Caco-2 (cell line): ENCODE measurements at regions not wholly inside any gene's neighbourhood (a gene's known extent, or its start where the extent isn't known, plus 50 kb on each side); places are given as distances from the start of the nearest gene placed in this dataset.

Experiments used
- BruUV-seq: library from RNA; stranded (reverse); fragments of 400-500 nt; replicated peaks from 2 replicates; lab custom pipeline; 2021; lab: Mats Ljungman, UMichigan
- CTCF ChIA-PET: fragments of 300-600 bp; sonication (Branson Sonifier 250); formaldehyde crosslinking; loops from one replicate; lab custom pipeline; 2022; ENCODE audit warnings: antibody characterized with exemption; lab: Charles Lee
- POLR2A ChIA-PET: fragments of 300-600 bp; sonication (Branson Sonifier 250); formaldehyde crosslinking; loops from one replicate; lab custom pipeline; 2022; ENCODE audit warnings: antibody characterized with exemption; lab: Charles Lee
- DNase-seq, 2 experiments: peaks; one replicate each; pipeline versions ENCODE4 v3.0.0 to v3.0.0-alpha.2; 2020 to 2022
- H3K27me3 ChIP-seq: replicated peaks from 2 replicates; pipeline ENCODE4 v1.6.0; 2011; ENCODE audit warnings: low read length; ENCODE audit not compliant: control insufficient read depth, insufficient read depth
- H3K36me3 ChIP-seq: 2 replicates; pipeline ENCODE4 v1.5.1; 2011; ENCODE audit warnings: low read length; ENCODE audit not compliant: control insufficient read depth, insufficient read depth
- H3K4me1 ChIP-seq: fragments of 250-450 bp; sonication (Bioruptor Pico); 2 replicates; pipeline ENCODE4 v1.5.1; 2020; ENCODE audit warnings: mild to moderate bottlenecking
- H3K4me3 ChIP-seq: 2 replicates; pipeline ENCODE4 v1.5.1; 2011; ENCODE audit warnings: low read depth, mild to moderate bottlenecking, control low read depth, low read length
- H3K9me3 ChIP-seq: fragments of 250-450 bp; sonication (Bioruptor Pico); 2 replicates; pipeline ENCODE4 v1.5.1; 2020; ENCODE audit warnings: mild to moderate bottlenecking, moderate library complexity
- H3K27ac Mint-ChIP-seq: one replicate; pipeline ENCODE4 v1.8.0; 2022; ENCODE audit warnings: mixed read lengths; ENCODE audit not compliant: unreplicated experiment
- H3K27me3 Mint-ChIP-seq: one replicate; pipeline ENCODE4 v1.8.0; 2022; ENCODE audit warnings: mixed read lengths; ENCODE audit not compliant: insufficient read depth, unreplicated experiment
- H3K36me3 Mint-ChIP-seq: one replicate; pipeline ENCODE4 v1.8.0; 2022; ENCODE audit warnings: mild to moderate bottlenecking, mixed read lengths; ENCODE audit not compliant: insufficient read depth, unreplicated experiment
- H3K4me1 Mint-ChIP-seq: one replicate; pipeline ENCODE4 v1.8.0; 2022; ENCODE audit warnings: low read depth, mixed read lengths; ENCODE audit not compliant: unreplicated experiment
- H3K4me3 Mint-ChIP-seq: one replicate; pipeline ENCODE4 v1.8.0; 2022; ENCODE audit warnings: mild to moderate bottlenecking, moderate library complexity, mixed read lengths; ENCODE audit not compliant: unreplicated experiment
- H3K9me3 Mint-ChIP-seq: one replicate; pipeline ENCODE4 v1.8.0; 2022; ENCODE audit warnings: mixed read lengths; ENCODE audit not compliant: unreplicated experiment
- CTCF ChIP-seq, 2 experiments: fragments of 200-600 bp in 1 of 2; IDR thresholded peaks; 1 replicate in 1 of 2; 2 replicates in 1 of 2; pipeline versions ENCODE4 v1.5.1 to v1.8.0; 2011 to 2022; ENCODE audit warnings: antibody characterized with exemption in 1 of 2, control low read depth in 1 of 2, inconsistent platforms in 1 of 2, low read depth in 1 of 2, low read length in 1 of 2, mild to moderate bottlenecking in 1 of 2, moderate library complexity in 1 of 2; ENCODE audit not compliant: insufficient read depth in 1 of 2, severe bottlenecking in 1 of 2, unreplicated experiment in 1 of 2
- intact Hi-C: fragments of 100-400 bp; cut with micrococcal nuclease; formaldehyde crosslinking; loops from one replicate; pipeline ENCODE4 v1.10.0; 2022; ENCODE audit not compliant: unreplicated experiment

- no peak for DNase-seq
- Histone ChIP-seq H3K4me3 (no peak overlapping the region), H3K4me1 (no peaks in the 10 kb centered on the region), H3K36me3 (no peaks in the 10 kb centered on the region), H3K9me3 (peaks cover 4% of the 10 kb centered on the region; the same call in 1 of the 2 replicates), H3K27me3 (no peaks in the 10 kb centered on the region)
- Mint-ChIP-seq H3K36me3 (peaks cover 6% of the 10 kb centered on the region), H3K27ac (no peak overlapping the region), H3K9me3 (no peaks in the 10 kb centered on the region), H3K4me3 (no peak overlapping the region), H3K27me3 (no peaks in the 10 kb centered on the region), H3K4me1 (peaks cover 15% of the 10 kb centered on the region)
- TF ChIP-seq CTCF (IDR thresholded peaks at IDR 0.05; ENCODE audit: insufficient read depth in 1 of 2, low read depth in 1 of 2, low read length in 1 of 2, severe bottlenecking in 1 of 2, unreplicated experiment in 1 of 2) = no peak
- POLR2A ChIA-PET = interaction anchor here (0.5 kb wide), 1 partner anchor 1207 kb away, joined by 3 read pairs; no protein-coding TSS in a partner anchor
- intact Hi-C loops = no loop called here
- CTCF ChIA-PET = no interaction called here
- BruUV-seq = no TSS peak
These were observed 334.8 kb downstream of the RPS6KC1 start for GRCh38 chr1:213385806-213386324.

- CTCF ChIA-PET = no interaction called here
- POLR2A ChIA-PET = no interaction called here
- H3K4me1 Mint-ChIP-seq = peaks cover 15% of the 10 kb centered on the region
- no TSS peak for BruUV-seq
- TF ChIP-seq CTCF (IDR thresholded peaks at IDR 0.05; ENCODE audit: insufficient read depth in 1 of 2, low read depth in 1 of 2, low read length in 1 of 2, severe bottlenecking in 1 of 2, unreplicated experiment in 1 of 2) = no peak
- H3K9me3 ChIP-seq = peaks cover 4% of the 10 kb centered on the region; the same call in 1 of the 2 replicates
- no peaks in the 10 kb centered on the region; the same call in 1 of the 2 replicates for H3K4me1 ChIP-seq
- no peaks in the 10 kb centered on the region for H3K9me3 Mint-ChIP-seq
- H3K4me3 ChIP-seq = no peak overlapping the region
- peaks cover 6% of the 10 kb centered on the region for H3K36me3 Mint-ChIP-seq
- no peak overlapping the region for H3K4me3 Mint-ChIP-seq
- DNase-seq = no peak
- H3K27me3 ChIP-seq = no peaks in the 10 kb centered on the region
- no peaks in the 10 kb centered on the region for H3K36me3 ChIP-seq
- H3K27ac Mint-ChIP-seq = no peak overlapping the region
- H3K27me3 Mint-ChIP-seq = no peaks in the 10 kb centered on the region
- intact Hi-C loops = no loop called here
These were observed 336.5 kb downstream of the RPS6KC1 start for GRCh38 chr1:213387380-213388015.

- peaks cover 6% of the 10 kb centered on the region for H3K36me3 Mint-ChIP-seq
- Histone ChIP-seq H3K9me3 (peaks cover 3% of the 10 kb centered on the region; the same call in 1 of the 2 replicates), H3K36me3 (no peaks in the 10 kb centered on the region), H3K4me3 (no peak overlapping the region), H3K27me3 (no peaks in the 10 kb centered on the region), H3K4me1 (no peaks in the 10 kb centered on the region; the same call in 1 of the 2 replicates)
- H3K27me3 Mint-ChIP-seq = no peaks in the 10 kb centered on the region
- POLR2A ChIA-PET = no interaction called here
- intact Hi-C loops = no loop called here
- no peak overlapping the region for H3K27ac Mint-ChIP-seq
- BruUV-seq = no TSS peak
- TF ChIP-seq CTCF (IDR thresholded peaks at IDR 0.05; ENCODE audit: insufficient read depth in 1 of 2, low read depth in 1 of 2, low read length in 1 of 2, severe bottlenecking in 1 of 2, unreplicated experiment in 1 of 2) = no peak
- CTCF ChIA-PET = no interaction called here
- H3K4me1 Mint-ChIP-seq = peaks cover 17% of the 10 kb centered on the region
- H3K9me3 Mint-ChIP-seq = no peaks in the 10 kb centered on the region
- no peak overlapping the region for H3K4me3 Mint-ChIP-seq
- no peak for DNase-seq
These were observed 337.2 kb downstream of the RPS6KC1 start for GRCh38 chr1:213388199-213388598.
